IPS-20b (cell line): ENCODE measurements at regions not wholly inside any gene's neighbourhood (a gene's known extent, or its start where the extent isn't known, plus 50 kb on each side); places are given as distances from the start of the nearest gene placed in this dataset.

Experiments used
- H3K27ac ChIP-seq: one replicate; pipeline ENCODE4 v1.5.1; 2013; ENCODE audit warnings: low read length
- H3K27me3 ChIP-seq: 2 replicates; pipeline ENCODE4 v1.6.1; 2013; ENCODE audit warnings: mild to moderate bottlenecking, low read length, inconsistent platforms; ENCODE audit not compliant: insufficient read depth
- H3K36me3 ChIP-seq: 2 replicates; pipeline ENCODE4 v1.6.1; 2013; ENCODE audit warnings: low read depth, mild to moderate bottlenecking, inconsistent platforms, low read length, moderate library complexity; ENCODE audit not compliant: insufficient read depth
- H3K4me1 ChIP-seq: 2 replicates; pipeline ENCODE4 v1.6.1; 2013; ENCODE audit warnings: mild to moderate bottlenecking, control low read depth, inconsistent platforms, low read length, moderate library complexity; ENCODE audit not compliant: insufficient read depth
- H3K4me3 ChIP-seq: 2 replicates; pipeline ENCODE4 v1.5.1; 2013; ENCODE audit warnings: mild to moderate bottlenecking, low read length, inconsistent platforms
- H3K9ac ChIP-seq: 2 replicates; pipeline ENCODE4 v1.6.1; 2013; ENCODE audit warnings: low read depth, mild to moderate bottlenecking, inconsistent platforms, low read length, moderate library complexity
- H3K9me3 ChIP-seq: 2 replicates; pipeline ENCODE4 v1.6.1; 2013; ENCODE audit warnings: mild to moderate bottlenecking, low read depth, low read length, inconsistent platforms; ENCODE audit not compliant: insufficient read depth

GRCh38 chr7:47097431-47097830 lies 484.5 kb downstream of the TNS3 start:
- no peak overlapping the region for H3K4me3 ChIP-seq
- H3K9me3 ChIP-seq, result no peaks in the 10 kb centered on the region
- H3K9ac ChIP-seq, result no peak overlapping the region
- H3K27me3 ChIP-seq, result no peaks in the 10 kb centered on the region
- H3K36me3 ChIP-seq, result no peaks in the 10 kb centered on the region
- no peak overlapping the region for H3K27ac ChIP-seq
- H3K4me1 ChIP-seq, result no peaks in the 10 kb centered on the region

- H3K4me1 ChIP-seq, result no peaks in the 10 kb centered on the region
- H3K27ac ChIP-seq, result no peak overlapping the region
- H3K36me3 ChIP-seq, result no peaks in the 10 kb centered on the region
- H3K9ac ChIP-seq, result no peak overlapping the region
- no peaks in the 10 kb centered on the region for H3K9me3 ChIP-seq
- H3K4me3 ChIP-seq, result no peak overlapping the region
- no peaks in the 10 kb centered on the region for H3K27me3 ChIP-seq
Observed at GRCh38 chr7:47095946-47096345, 486.0 kb downstream of the TNS3 start.

GRCh38 chr7:47094462-47094861 lies 487.4 kb downstream of the TNS3 start:
- Histone ChIP-seq H3K9ac (no peak overlapping the region), H3K36me3 (no peaks in the 10 kb centered on the region), H3K4me3 (no peak overlapping the region)

GRCh38 chr7:47093320-47094234 lies 488.3 kb downstream of the TNS3 start:
- Histone ChIP-seq H3K9ac (no peak overlapping the region), H3K4me1 (no peaks in the 10 kb centered on the region)

More at GRCh38 chr7:47094462-47094861, 487.4 kb downstream of the TNS3 start:
- H3K4me1 ChIP-seq, result no peaks in the 10 kb centered on the region
- no peaks in the 10 kb centered on the region for H3K27me3 ChIP-seq
- H3K9me3 ChIP-seq, result no peaks in the 10 kb centered on the region
- no peak overlapping the region for H3K27ac ChIP-seq

GRCh38 chr7:47092336-47092735 lies 489.6 kb downstream of the TNS3 start:
- H3K36me3 ChIP-seq, result no peaks in the 10 kb centered on the region
- H3K27me3 ChIP-seq, result peaks cover 12% of the 10 kb centered on the region
- no peaks in the 10 kb centered on the region for H3K9me3 ChIP-seq
- H3K27ac ChIP-seq, result no peak overlapping the region
- no peak overlapping the region for H3K4me3 ChIP-seq
- H3K9ac ChIP-seq, result no peak overlapping the region
- no peaks in the 10 kb centered on the region for H3K4me1 ChIP-seq

More at GRCh38 chr7:47093320-47094234, 488.3 kb downstream of the TNS3 start:
- Histone ChIP-seq H3K36me3 (no peaks in the 10 kb centered on the region), H3K9me3 (no peaks in the 10 kb centered on the region), H3K27me3 (peaks cover under 1% of the 10 kb centered on the region; the same call in 1 of the 2 replicates), H3K4me3 (no peak overlapping the region), H3K27ac (no peak overlapping the region)

GRCh38 chr7:47091141-47091540 lies 490.8 kb downstream of the TNS3 start:
- H3K27me3 ChIP-seq, result peaks cover 12% of the 10 kb centered on the region
- H3K9ac ChIP-seq, result no peak overlapping the region
- H3K4me3 ChIP-seq, result no peak overlapping the region
- H3K9me3 ChIP-seq, result no peaks in the 10 kb centered on the region
- no peaks in the 10 kb centered on the region for H3K36me3 ChIP-seq
- no peak overlapping the region for H3K27ac ChIP-seq
- H3K4me1 ChIP-seq, result no peaks in the 10 kb centered on the region

GRCh38 chr7:47089461-47089860 lies 492.4 kb downstream of the TNS3 start:
- Histone ChIP-seq H3K36me3 (no peaks in the 10 kb centered on the region), H3K9ac (no peak overlapping the region), H3K27me3 (peaks cover 12% of the 10 kb centered on the region), H3K9me3 (no peaks in the 10 kb centered on the region), H3K4me3 (no peak overlapping the region), H3K4me1 (no peaks in the 10 kb centered on the region), H3K27ac (no peak overlapping the region)

GRCh38 chr7:47089068-47089417 lies 492.9 kb downstream of the TNS3 start:
- Histone ChIP-seq H3K36me3 (no peaks in the 10 kb centered on the region), H3K27me3 (peaks cover 12% of the 10 kb centered on the region), H3K4me1 (no peaks in the 10 kb centered on the region), H3K4me3 (no peak overlapping the region), H3K9ac (no peak overlapping the region), H3K27ac (no peak overlapping the region), H3K9me3 (no peaks in the 10 kb centered on the region)

GRCh38 chr7:47088329-47089067 lies 493.4 kb downstream of the TNS3 start:
- H3K4me1 ChIP-seq, result no peaks in the 10 kb centered on the region
- H3K4me3 ChIP-seq, result no peak overlapping the region
- H3K9me3 ChIP-seq, result no peaks in the 10 kb centered on the region
- peaks cover 12% of the 10 kb centered on the region for H3K27me3 ChIP-seq
- no peak overlapping the region for H3K27ac ChIP-seq
- H3K36me3 ChIP-seq, result no peaks in the 10 kb centered on the region
- no peak overlapping the region for H3K9ac ChIP-seq

GRCh38 chr7:47087866-47088265 lies 494.0 kb downstream of the TNS3 start:
- no peak overlapping the region for H3K27ac ChIP-seq

GRCh38 chr7:47085491-47086275 lies 496.2 kb downstream of the TNS3 start:
- Histone ChIP-seq H3K4me3 (no peak overlapping the region), H3K36me3 (no peaks in the 10 kb centered on the region), H3K27ac (no peak overlapping the region), H3K4me1 (no peaks in the 10 kb centered on the region), H3K9me3 (no peaks in the 10 kb centered on the region), H3K27me3 (peaks cover 12% of the 10 kb centered on the region), H3K9ac (no peak overlapping the region)

More at GRCh38 chr7:47087866-47088265, 494.0 kb downstream of the TNS3 start:
- H3K27me3 ChIP-seq, result peaks cover 12% of the 10 kb centered on the region
- H3K4me3 ChIP-seq, result no peak overlapping the region
- H3K9me3 ChIP-seq, result no peaks in the 10 kb centered on the region
- H3K4me1 ChIP-seq, result no peaks in the 10 kb centered on the region
- no peak overlapping the region for H3K9ac ChIP-seq
- no peaks in the 10 kb centered on the region for H3K36me3 ChIP-seq
